PFSK-1 (cell line): ENCODE measurements at regions not wholly inside any gene's neighbourhood (a gene's known extent, or its start where the extent isn't known, plus 50 kb on each side); places are given as distances from the start of the nearest gene placed in this dataset.

ENCODE experiments used
- FOXP2 ChIP-seq: optimal IDR thresholded peaks from 2 replicates; pipeline ENCODE3; 2011; ENCODE audit warnings: borderline replicate concordance, control low read depth, inconsistent platforms; ENCODE audit not compliant: insufficient read depth; ENCODE audit errors: extremely low read length, extremely low read depth
- POLR2AphosphoS5 ChIP-seq: IDR thresholded peaks from 2 replicates; pipeline ENCODE4 v1.6.1; 2012; ENCODE audit warnings: low read depth, mild to moderate bottlenecking, control low read depth, low read length, moderate library complexity
- REST ChIP-seq, 2 experiments: IDR thresholded peaks; 2 replicates each; pipeline versions ENCODE4 v1.6.1 to v1.8.0; 2011 to 2012; ENCODE audit warnings: low read depth in 2 of 2, low read length in 2 of 2, control low read depth in 1 of 2, inconsistent platforms in 1 of 2, mild to moderate bottlenecking in 1 of 2, moderate library complexity in 1 of 2; ENCODE audit not compliant: insufficient read depth in 1 of 2
- SIN3A ChIP-seq: IDR thresholded peaks from 2 replicates; pipeline ENCODE4 v1.6.1; 2012; ENCODE audit warnings: mild to moderate bottlenecking, low read length, moderate library complexity, borderline replicate concordance; ENCODE audit not compliant: insufficient read depth
- TAF1 ChIP-seq: IDR thresholded peaks from 2 replicates; pipeline ENCODE4 v1.6.1; 2012; ENCODE audit warnings: low read length, control low read depth, borderline replicate concordance; ENCODE audit not compliant: insufficient read depth

- no peak for TF ChIP-seq REST (IDR thresholded peaks at IDR 0.05; ENCODE audit: insufficient read depth in 1 of 2, low read depth in 2 of 2, low read length in 2 of 2)
- no peak for TF ChIP-seq POLR2AphosphoS5
- TF ChIP-seq SIN3A = no peak
- TF ChIP-seq FOXP2 = no peak
- TF ChIP-seq TAF1 = no peak
These were observed 269.2 kb upstream of the ZNF521 start for GRCh38 chr18:25621144-25621543.

GRCh38 chr18:25614168-25614567 is 262.2 kb upstream of the ZNF521 start:
- TF ChIP-seq REST (IDR thresholded peaks at IDR 0.05; ENCODE audit: insufficient read depth in 1 of 2, low read depth in 2 of 2, low read length in 2 of 2) (no peak), POLR2AphosphoS5 (no peak), TAF1 (no peak), SIN3A (no peak), FOXP2 (no peak)

- TF ChIP-seq TAF1 = no peak
- no peak for TF ChIP-seq SIN3A
- TF ChIP-seq REST (IDR thresholded peaks at IDR 0.05; ENCODE audit: insufficient read depth in 1 of 2, low read depth in 2 of 2, low read length in 2 of 2) = no peak
- no peak for TF ChIP-seq POLR2AphosphoS5
- TF ChIP-seq FOXP2 = no peak
These were observed 260.5 kb upstream of the ZNF521 start for GRCh38 chr18:25612466-25612865.

GRCh38 chr18:25608091-25608490 is 256.1 kb upstream of the ZNF521 start:
- TF ChIP-seq FOXP2 (no peak), TAF1 (no peak), POLR2AphosphoS5 (no peak), SIN3A (no peak), REST (IDR thresholded peaks at IDR 0.05; ENCODE audit: insufficient read depth in 1 of 2, low read depth in 2 of 2, low read length in 2 of 2) (no peak)

- no peak for TF ChIP-seq POLR2AphosphoS5
- no peak for TF ChIP-seq FOXP2
- TF ChIP-seq SIN3A = no peak
- TF ChIP-seq TAF1 = no peak
- no peak for TF ChIP-seq REST (IDR thresholded peaks at IDR 0.05; ENCODE audit: insufficient read depth in 1 of 2, low read depth in 2 of 2, low read length in 2 of 2)
These were observed 253.1 kb upstream of the ZNF521 start for GRCh38 chr18:25604894-25605597.
